GM12878 (cell line): ENCODE measurements at regions not wholly inside any gene's neighbourhood (a gene's known extent, or its start where the extent isn't known, plus 50 kb on each side); places are given as distances from the start of the nearest gene placed in this dataset.

Experiments used
- ATAC-seq: fragments of 200-7000 bp; cut with Tn5 transposase; 3 replicates; pipeline ENCODE4 v1.9.1; 2020; ENCODE audit warnings: mild to moderate bottlenecking, moderate library complexity
- BruUV-seq: library from RNA; stranded (reverse); fragments of 400-500 nt; replicated peaks from 2 replicates; lab custom pipeline; 2021; lab: Mats Ljungman, UMichigan
- CTCF ChIA-PET: fragments of 300-600 bp; sonication (Branson Sonifier 250); formaldehyde crosslinking; extraction: SDS; loops from one replicate; lab custom pipeline; 2021; ENCODE audit warnings: inconsistent platforms; lab: Yijun Ruan, JAX
- POLR2A ChIA-PET: fragments of 350-600 bp; formaldehyde crosslinking; extraction: SDS; loops from one replicate; lab custom pipeline; 2021; ENCODE audit warnings: inconsistent platforms; lab: Charles Lee
- RAD21 ChIA-PET: fragments of 300-600 bp; sonication (Branson Sonifier 250); formaldehyde crosslinking; loops from one replicate; lab custom pipeline; 2023; ENCODE audit warnings: antibody characterized with exemption; ENCODE audit not compliant: unreplicated experiment; lab: Charles Lee
- SMC1A ChIA-PET: fragments of 300-600 bp; sonication (Branson Sonifier 250); formaldehyde crosslinking; loops from one replicate; lab custom pipeline; 2023; ENCODE audit not compliant: unreplicated experiment, uncharacterized antibody; lab: Charles Lee
- DNase-seq: peaks from one replicate; pipeline ENCODE4 v3.0.0-alpha.2; 2011; ENCODE audit warnings: low read depth, low spot score
- FAIRE-seq: peaks from 3 replicates; lab custom pipeline; 2011; peaks lifted over from hg19 to GRCh38; lab: Jason Lieb, UNC
- H2AFZ ChIP-seq: 2 replicates; pipeline ENCODE4 v1.6.0; 2011; ENCODE audit warnings: low read depth, low read length, control low read depth; ENCODE audit not compliant: control insufficient read depth
- H3K27ac ChIP-seq: 2 replicates; pipeline ENCODE4 v1.5.1; 2011; ENCODE audit warnings: control low read depth; ENCODE audit not compliant: control insufficient read depth, insufficient read depth
- H3K27me3 ChIP-seq, 2 experiments: replicated peaks in 1 of 2; 2 replicates each; pipeline versions ENCODE4 v1.6.0 to v1.6.1; 2011; ENCODE audit warnings: low read length in 1 of 2; ENCODE audit not compliant: control insufficient read depth in 2 of 2, insufficient read depth in 2 of 2
- H3K36me3 ChIP-seq, 2 experiments: 2 replicates each; pipeline ENCODE4 v1.5.1; 2011; ENCODE audit warnings: low read length in 1 of 2; ENCODE audit not compliant: control insufficient read depth in 2 of 2, insufficient read depth in 2 of 2
- H3K4me1 ChIP-seq: 2 replicates; pipeline ENCODE4 v1.6.1; 2011; ENCODE audit warnings: mild to moderate bottlenecking, low read length, moderate library complexity, mixed read lengths; ENCODE audit not compliant: control insufficient read depth, insufficient read depth
- H3K4me2 ChIP-seq: 2 replicates; pipeline ENCODE4 v1.6.0; 2011; ENCODE audit warnings: control low read depth; ENCODE audit not compliant: control insufficient read depth, insufficient read depth
- H3K4me3 ChIP-seq: fragments of 200-600 bp; sonication (generic); 2 replicates; pipeline ENCODE4 v1.5.1; 2016
- H3K79me2 ChIP-seq: 2 replicates; pipeline ENCODE4 v1.6.0; 2011; ENCODE audit warnings: low read length; ENCODE audit not compliant: control insufficient read depth, insufficient read depth
- H3K9ac ChIP-seq: 2 replicates; pipeline ENCODE4 v1.8.0; 2011; ENCODE audit warnings: low read length, control low read depth, mixed read lengths; ENCODE audit not compliant: control insufficient read depth, insufficient read depth
- H3K9me3 ChIP-seq: replicated peaks from 3 replicates; pipeline ENCODE4 v1.5.1; 2011; ENCODE audit warnings: mild to moderate bottlenecking, low read length; ENCODE audit not compliant: control insufficient read depth, insufficient read depth
- H4K20me1 ChIP-seq: 2 replicates; pipeline ENCODE4 v1.6.0; 2011; ENCODE audit not compliant: control insufficient read depth, insufficient read depth
- ATF2 ChIP-seq: IDR thresholded peaks from 2 replicates; pipeline ENCODE4 v1.6.1; 2012; ENCODE audit warnings: low read length, inconsistent platforms
- ATF3 ChIP-seq: IDR thresholded peaks from 2 replicates; pipeline ENCODE4 v1.6.1; 2011; ENCODE audit warnings: low read depth, mild to moderate bottlenecking, low read length, moderate library complexity, borderline replicate concordance; ENCODE audit errors: extremely low read depth
- BHLHE40 ChIP-seq, 2 experiments: fragments of 450-650 bp in 1 of 2; IDR thresholded peaks; 2 replicates each; pipeline ENCODE4 v1.6.1; 2011 to 2017; ENCODE audit warnings: low read depth in 2 of 2, borderline replicate concordance in 1 of 2, improper control_type of control experiment in 1 of 2, low read length in 1 of 2, mild to moderate bottlenecking in 1 of 2
- ETV6 ChIP-seq, 2 experiments: fragments of 450-650 bp in 1 of 2; IDR thresholded peaks in 1 of 2; conservative IDR thresholded peaks in 1 of 2; 2 replicates each; pipeline ENCODE4 v1.6.1; 2014; ENCODE audit warnings: antibody characterized with exemption in 1 of 2, borderline replicate concordance in 1 of 2, low read depth in 1 of 2, mild to moderate bottlenecking in 1 of 2, moderate library complexity in 1 of 2
- IKZF1 ChIP-seq: fragments of 450-650 bp; conservative IDR thresholded peaks from 2 replicates; pipeline ENCODE4 v1.6.1; 2017; ENCODE audit warnings: antibody characterized with exemption, mild to moderate bottlenecking
- MYB ChIP-seq: fragments of 150-350 bp; IDR thresholded peaks from 2 replicates; pipeline ENCODE4 v1.6.1; 2014; ENCODE audit warnings: mild to moderate bottlenecking, low read depth, low read length, borderline replicate concordance
- NFIC ChIP-seq: IDR thresholded peaks from 2 replicates; pipeline ENCODE4 v1.6.1; 2012; ENCODE audit warnings: low read depth, mild to moderate bottlenecking, inconsistent platforms, low read length, moderate library complexity
- NR2F1 ChIP-seq: fragments of 450-650 bp; conservative IDR thresholded peaks from 2 replicates; pipeline ENCODE4 v1.6.1; 2017; ENCODE audit warnings: mild to moderate bottlenecking
- PAX5 ChIP-seq: IDR thresholded peaks from 2 replicates; pipeline ENCODE4 v1.6.1; 2011; ENCODE audit warnings: low read depth, low read length, borderline replicate concordance
- PBX3 ChIP-seq: IDR thresholded peaks from 2 replicates; pipeline ENCODE4 v1.6.1; 2011; ENCODE audit warnings: mild to moderate bottlenecking, low read depth, low read length, moderate library complexity; ENCODE audit not compliant: insufficient replicate concordance
- PKNOX1 ChIP-seq: fragments of 450-650 bp; IDR thresholded peaks from 2 replicates; pipeline ENCODE4 v1.6.1; 2016; ENCODE audit warnings: mild to moderate bottlenecking
- RCOR1 ChIP-seq: conservative IDR thresholded peaks from 2 replicates; pipeline ENCODE4 v1.6.1; 2012; ENCODE audit warnings: low read depth, low read length, improper control_type of control experiment
- RUNX3 ChIP-seq: IDR thresholded peaks from 2 replicates; pipeline ENCODE4 v1.6.1; 2012; ENCODE audit warnings: low read length, inconsistent platforms
- SREBF1 ChIP-seq: IDR thresholded peaks from 2 replicates; pipeline ENCODE4 v1.6.1; 2012; ENCODE audit warnings: mild to moderate bottlenecking, low read length
- TBL1XR1 ChIP-seq: IDR thresholded peaks from 2 replicates; pipeline ENCODE4 v1.6.1; 2012; ENCODE audit warnings: low read depth, low read length, improper control_type of control experiment
- YBX1 ChIP-seq: fragments of 450-650 bp; IDR thresholded peaks from 2 replicates; pipeline ENCODE4 v1.6.1; 2016; ENCODE audit warnings: antibody characterized with exemption
- ZNF24 ChIP-seq: fragments of 450-650 bp; IDR thresholded peaks from 2 replicates; pipeline ENCODE4 v1.6.1; 2017; ENCODE audit warnings: antibody characterized with exemption, mild to moderate bottlenecking
- WGBS: methylation state at CpG from one replicate; pipeline ENCODE4 v1.1.6; 2016; ENCODE audit warnings: low lambda C conversion rate; ENCODE audit not compliant: insufficient replicate concordance, insufficient coverage; ENCODE audit errors: missing lambda C conversion rate; 5-methylcytosine and 5-hydroxymethylcytosine counted together
- in situ Hi-C: fragments of 300-500 bp; cut with MboI; formaldehyde crosslinking; loops from 9 replicates; pipeline ENCODE4 v1.14.3; 2018; ENCODE audit warnings: mixed read lengths
- intact Hi-C: fragments of 100-400 bp; cut with micrococcal nuclease; formaldehyde crosslinking; loops from one replicate; pipeline ENCODE4 v1.14.2; 2022; ENCODE audit not compliant: unreplicated experiment

- TF ChIP-seq PBX3 (no peak), SREBF1 (no peak)
- TF ChIP-seq, all 136 proteins: peak for 20
These were observed 73.6 kb upstream of the ELK3 start (continued) for GRCh38 chr12:96120359-96121100.

- Histone ChIP-seq H3K4me2 (peak overlapping the region; percentile 66), H3K4me1 (peaks cover 13% of the 10 kb centered on the region), H3K27ac (no peak overlapping the region), H3K9me3 (no peaks in the 10 kb centered on the region), H4K20me1 (no peaks in the 10 kb centered on the region), H3K4me3 (no peak overlapping the region), H2AFZ (no peak overlapping the region), H3K36me3 (no peaks in the 10 kb centered on the region), H3K27me3 (no peaks in the 10 kb centered on the region; a peak in 1 of 4 replicates), H3K9ac (no peak overlapping the region), H3K79me2 (no peaks in the 10 kb centered on the region)
- peak; percentile 75 for ATAC-seq
- BruUV-seq = no TSS peak
- WGBS = 8% methylated on average over 4 of the region's 4 CpGs
- POLR2A ChIA-PET = interaction anchor here (0.6 kb wide), 1 partner anchor 973 kb away, joined by 3 read pairs; no protein-coding TSS in a partner anchor
- CTCF ChIA-PET = interaction anchor here (1.2 to 1.4 kb wide), 2 partner anchors 50 to 124 kb away, joined by 3 to 4 read pairs; no protein-coding TSS in a partner anchor
- peak; percentile 56 for FAIRE-seq
- intact Hi-C loops = loop anchor here (5.0 kb wide), 1 partner anchor 96 kb away; no protein-coding TSS in a partner anchor
- TF ChIP-seq MYB = no peak
- peak; percentile 87 for TF ChIP-seq RUNX3
- TF ChIP-seq NFIC = 0 out of 2 replicates have a peak, but pooled peaks have one; percentile 4
- TF ChIP-seq BHLHE40 (IDR thresholded peaks at IDR 0.05; ENCODE audit: borderline replicate concordance in 1 of 2, low read depth in 2 of 2, low read length in 1 of 2) = 0 out of 4 replicates have a peak, but pooled peaks of 1 of the 2 experiments have one; percentile 4
- TF ChIP-seq YBX1 = no peak
- no peak for TF ChIP-seq ZNF24
- TF ChIP-seq PAX5 = no peak
- TF ChIP-seq NR2F1 = peak; percentile 94
- TF ChIP-seq RCOR1 = 0 out of 2 replicates have a peak, but pooled peaks have one; percentile 26
- TF ChIP-seq ATF3 = no peak
- TF ChIP-seq PKNOX1 = peak; percentile 40; the same call in 1 of the 2 replicates
- TF ChIP-seq ETV6 (conservative IDR thresholded peaks at IDR 0.05 in 1 of 2, IDR thresholded peaks at IDR 0.05 in 1 of 2; ENCODE audit: borderline replicate concordance in 1 of 2, low read depth in 1 of 2) = 0 out of 4 replicates have a peak, but pooled peaks of 1 of the 2 experiments have one; percentile 17
- 0 out of 2 replicates have a peak, but pooled peaks have one; percentile 11 for TF ChIP-seq ATF2
- TF ChIP-seq IKZF1 = peak; percentile 48; the same call in 1 of the 2 replicates
- 0 out of 2 replicates have a peak, but pooled peaks have one; percentile 37 for TF ChIP-seq TBL1XR1
- DNase-seq = peak; percentile 17
- in situ Hi-C loops = no loop called here
- RAD21 ChIA-PET = interaction anchor here (0.8 to 1.5 kb wide), 3 partner anchors 48 to 395 kb away, joined by 3 read pairs; no protein-coding TSS in a partner anchor
- SMC1A ChIA-PET = interaction anchor here (0.6 to 1.3 kb wide), 6 partner anchors 10 to 395 kb away, joined by 3 to 6 read pairs (median 3); no protein-coding TSS in a partner anchor
These were observed 72.9 kb upstream of the ELK3 start for GRCh38 chr12:96121271-96121711.
